Hepatocyte (in vitro differentiated cells): ENCODE measurements at regions not wholly inside any gene's neighbourhood (a gene's known extent, or its start where the extent isn't known, plus 50 kb on each side); places are given as distances from the start of the nearest gene placed in this dataset.

Experiments used
- EZH2 ChIP-seq: fragments of 200-600 bp; sonication (generic); IDR thresholded peaks from 2 replicates; pipeline ENCODE4 v1.6.1; 2016; ENCODE audit warnings: antibody characterized with exemption, mild to moderate bottlenecking, borderline replicate concordance
- EZH2phosphoT487 ChIP-seq: fragments of 200-600 bp; sonication (generic); IDR thresholded peaks from one replicate; pipeline ENCODE4 v1.6.1; 2018; ENCODE audit warnings: antibody characterized with exemption, mild to moderate bottlenecking, low read depth, moderate library complexity; ENCODE audit not compliant: unreplicated experiment, severe bottlenecking
- TF ChIP-seq, protein P1 (sequence below): fragments of 200-600 bp; sonication (generic); IDR thresholded peaks from 2 replicates; pipeline ENCODE4 v1.5.1; 2016; ENCODE audit warnings: antibody characterized with exemption, mild to moderate bottlenecking; ENCODE audit not compliant: poor library complexity

DNA sequence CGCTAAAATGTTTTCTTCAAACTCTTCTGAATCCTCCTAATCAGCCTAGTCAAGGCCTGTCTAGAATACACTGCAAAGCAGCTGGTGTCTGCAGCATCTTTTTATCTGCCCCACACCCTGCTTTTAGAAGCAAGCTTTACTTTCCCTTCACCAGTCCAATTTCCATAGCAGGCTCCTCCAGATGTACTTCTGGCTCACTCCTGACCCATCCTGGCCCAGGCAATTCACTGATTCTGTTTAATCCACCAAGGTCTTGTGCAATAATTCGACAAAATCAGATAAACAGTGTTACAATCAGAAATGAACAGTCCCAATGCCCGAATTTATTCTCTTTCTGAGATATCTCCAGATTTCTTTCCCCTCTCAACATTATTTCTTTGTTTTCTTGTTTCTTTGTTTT is 415.2 kb upstream of the SGCG start:
- TF ChIP-seq, protein P1, sequence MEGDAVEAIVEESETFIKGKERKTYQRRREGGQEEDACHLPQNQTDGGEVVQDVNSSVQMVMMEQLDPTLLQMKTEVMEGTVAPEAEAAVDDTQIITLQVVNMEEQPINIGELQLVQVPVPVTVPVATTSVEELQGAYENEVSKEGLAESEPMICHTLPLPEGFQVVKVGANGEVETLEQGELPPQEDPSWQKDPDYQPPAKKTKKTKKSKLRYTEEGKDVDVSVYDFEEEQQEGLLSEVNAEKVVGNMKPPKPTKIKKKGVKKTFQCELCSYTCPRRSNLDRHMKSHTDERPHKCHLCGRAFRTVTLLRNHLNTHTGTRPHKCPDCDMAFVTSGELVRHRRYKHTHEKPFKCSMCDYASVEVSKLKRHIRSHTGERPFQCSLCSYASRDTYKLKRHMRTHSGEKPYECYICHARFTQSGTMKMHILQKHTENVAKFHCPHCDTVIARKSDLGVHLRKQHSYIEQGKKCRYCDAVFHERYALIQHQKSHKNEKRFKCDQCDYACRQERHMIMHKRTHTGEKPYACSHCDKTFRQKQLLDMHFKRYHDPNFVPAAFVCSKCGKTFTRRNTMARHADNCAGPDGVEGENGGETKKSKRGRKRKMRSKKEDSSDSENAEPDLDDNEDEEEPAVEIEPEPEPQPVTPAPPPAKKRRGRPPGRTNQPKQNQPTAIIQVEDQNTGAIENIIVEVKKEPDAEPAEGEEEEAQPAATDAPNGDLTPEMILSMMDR = no peak
- TF ChIP-seq EZH2 (no peak), EZH2phosphoT487 (no peak)
